ENCODE measurements at regions not wholly inside any gene's neighbourhood (a gene's known extent, or its start where the extent isn't known, plus 50 kb on each side); places are given as distances from the start of the nearest gene placed in this dataset.

- no peak for TF ChIP-seq POLR2A (IDR thresholded peaks at IDR 0.05)
- no peak for TF ChIP-seq CTCF (IDR thresholded peaks at IDR 0.05)
These were observed 73.5 kb upstream of the VCAM1 start for GRCh38 chr1:100646001-100646400.

All from tibial nerve (tissue), 3 donors.